Amniotic epithelial cell (primary cell): ENCODE measurements at regions not wholly inside any gene's neighbourhood (a gene's known extent, or its start where the extent isn't known, plus 50 kb on each side); places are given as distances from the start of the nearest gene placed in this dataset.
"Not testable (repeated sequence)": the region's sequence is repeated elsewhere in the genome, so short reads cannot be mapped to it uniquely, and the experiment has no call there.

Source experiments
- DNase-seq: peaks from one replicate; pipeline ENCODE4 v3.0.0-alpha.2; 2010; ENCODE audit warnings: low read depth

GRCh38 chr2:193154076-193154475, 959.3 kb upstream of the TMEFF2 start:
- DNase-seq: no peak

DNA sequence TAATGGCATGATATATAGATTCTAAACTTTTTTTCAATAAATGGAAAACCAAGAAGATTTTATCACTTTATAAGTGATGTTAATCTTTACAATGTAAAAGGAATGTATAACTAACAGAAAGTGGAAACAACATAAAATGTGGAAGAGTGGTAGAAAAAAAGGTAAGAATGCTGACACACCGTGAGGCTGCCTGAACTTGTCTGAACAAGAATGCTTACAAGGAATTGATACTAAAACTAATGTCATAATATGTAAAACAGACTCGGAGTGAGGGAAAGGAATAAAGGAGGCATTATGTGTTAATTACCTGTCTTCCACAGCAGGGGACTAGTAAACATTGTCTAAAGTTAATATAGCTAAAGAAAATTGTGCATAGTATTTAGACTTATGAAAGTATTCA, 958.8 kb upstream of the TMEFF2 start:
- DNase-seq: no peak

- DNase-seq: not testable (repeated sequence)
These were observed 947.7 kb upstream of the TMEFF2 start for GRCh38 chr2:193142467-193142866.

DNA sequence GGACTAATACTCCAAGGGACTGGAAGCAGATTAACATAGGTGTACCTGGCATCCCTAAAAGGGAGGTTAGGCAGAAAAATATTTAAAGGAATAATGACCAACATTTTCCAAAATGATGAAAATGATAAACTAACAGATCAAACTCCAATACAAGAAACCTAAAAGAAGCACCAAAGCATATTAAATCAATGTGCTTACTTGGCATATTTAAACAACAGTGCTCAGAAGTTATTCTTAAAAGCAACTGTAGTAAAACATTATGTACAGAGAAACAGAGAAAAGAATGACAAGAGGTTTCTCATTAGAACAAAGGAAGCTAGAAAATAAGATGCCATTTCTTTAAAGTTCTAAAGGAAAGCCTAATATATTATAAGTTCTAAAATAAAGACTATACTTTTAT, 947.3 kb upstream of the TMEFF2 start:
- no peak for DNase-seq

- DNase-seq: not testable (repeated sequence)
These were observed 946.2 kb upstream of the TMEFF2 start for GRCh38 chr2:193140895-193141294.

DNA sequence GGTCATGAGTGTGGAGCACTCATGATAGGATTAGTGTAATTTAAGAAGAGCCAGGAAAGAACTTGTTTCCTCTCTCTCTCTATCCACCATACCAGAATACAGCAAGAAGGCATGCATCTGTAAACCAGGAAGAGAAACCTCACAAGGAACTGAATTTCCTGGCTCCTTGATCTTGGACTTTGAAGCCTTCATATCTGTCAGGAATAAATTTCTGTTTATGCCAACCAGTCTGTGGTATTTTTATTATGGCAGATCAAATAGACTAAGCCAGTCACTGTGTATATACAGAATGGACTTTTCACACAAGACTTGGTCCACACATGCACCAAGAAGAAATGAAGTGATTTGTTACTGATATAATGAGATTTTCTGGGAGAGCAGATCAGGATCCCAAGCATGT, 930.1 kb upstream of the TMEFF2 start:
- DNase-seq: no peak

- no peak for DNase-seq
These were observed 920.1 kb upstream of the TMEFF2 start for GRCh38 chr2:193114827-193115226.

DNA sequence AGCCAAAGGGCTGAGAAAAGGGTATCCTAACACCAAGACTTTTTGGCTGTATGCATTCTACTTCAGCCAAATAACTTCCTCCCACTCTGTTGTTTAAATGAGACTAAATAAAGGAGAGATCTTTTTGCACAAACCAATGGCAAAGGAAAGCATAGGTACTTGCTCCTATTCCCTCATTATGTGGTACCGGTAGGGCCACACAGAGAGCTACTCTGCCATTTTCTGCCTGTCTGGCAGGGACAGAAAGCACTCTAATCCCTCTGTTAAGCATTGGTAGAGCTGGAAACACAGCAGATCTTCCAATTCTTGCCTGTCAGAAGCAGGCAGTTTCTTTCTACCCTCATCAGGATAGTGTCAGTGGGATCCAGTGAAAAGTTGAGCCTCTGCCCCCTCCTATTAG, 918.3 kb upstream of the TMEFF2 start:
- no peak for DNase-seq

GRCh38 chr2:193103064-193103463, 908.3 kb upstream of the TMEFF2 start:
- no peak for DNase-seq

GRCh38 chr2:193101591-193101990, 906.9 kb upstream of the TMEFF2 start:
- DNase-seq: no peak

DNA sequence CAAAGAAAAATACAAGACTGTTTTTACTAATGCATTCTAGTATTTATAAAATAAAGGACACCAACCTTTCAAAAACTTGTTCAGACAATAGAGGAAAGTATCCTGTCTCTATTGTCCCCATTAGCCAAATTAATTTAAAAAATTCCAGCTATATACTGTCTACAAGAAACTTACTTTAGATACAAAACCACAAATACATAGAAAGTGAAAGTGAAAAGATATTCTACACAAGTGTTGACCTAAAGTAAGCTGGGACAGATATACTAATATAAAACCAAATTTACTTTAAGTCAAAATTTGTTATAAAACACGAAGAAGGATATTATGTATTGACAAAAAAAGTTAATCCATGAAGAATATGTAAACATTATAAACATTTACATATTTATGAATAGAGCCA, 893.3 kb upstream of the TMEFF2 start:
- no peak for DNase-seq

DNA sequence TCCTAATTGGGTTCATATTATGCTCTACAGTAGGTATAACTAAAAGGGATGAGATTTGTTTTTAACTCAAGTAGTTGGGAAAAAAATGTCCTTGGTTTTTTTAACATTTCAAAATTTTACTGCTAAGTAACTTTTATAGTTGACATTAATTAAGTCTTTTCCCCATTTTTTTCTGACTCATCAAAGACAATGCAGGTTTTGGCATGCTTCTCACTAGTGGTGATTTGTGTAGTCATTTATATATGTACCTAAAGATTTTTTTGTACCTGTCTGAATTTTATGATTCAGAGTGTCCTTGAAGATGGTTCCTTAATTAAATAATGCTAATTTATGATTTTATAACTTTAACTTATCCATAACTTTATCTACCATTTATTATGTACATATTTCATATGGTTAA, 882.3 kb upstream of the TMEFF2 start:
- DNase-seq: no peak

- no peak for DNase-seq
These were observed 880.2 kb upstream of the TMEFF2 start for GRCh38 chr2:193074933-193075332.

GRCh38 chr2:193072647-193073046, 877.9 kb upstream of the TMEFF2 start:
- DNase-seq: no peak

DNA sequence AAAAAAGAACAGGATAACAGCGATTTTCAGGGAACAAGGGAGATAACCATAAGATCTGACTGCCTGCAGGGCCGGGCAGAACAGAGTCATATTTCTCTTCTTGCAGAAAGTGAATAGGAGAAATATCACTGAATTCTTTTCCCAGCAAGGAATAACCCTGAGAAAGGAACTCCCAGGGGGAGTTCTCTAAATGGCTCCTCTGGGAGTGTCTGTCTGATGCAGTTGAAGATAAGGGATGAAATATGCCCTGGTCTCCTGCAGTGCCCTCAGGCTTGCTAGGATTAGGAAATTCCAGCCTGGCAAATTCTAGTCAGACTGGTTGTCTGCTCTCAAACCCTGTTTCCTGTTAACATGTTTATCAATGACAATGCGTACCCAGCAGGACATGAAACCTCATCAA, 830.8 kb upstream of the TMEFF2 start:
- DNase-seq: not testable (repeated sequence)

DNA sequence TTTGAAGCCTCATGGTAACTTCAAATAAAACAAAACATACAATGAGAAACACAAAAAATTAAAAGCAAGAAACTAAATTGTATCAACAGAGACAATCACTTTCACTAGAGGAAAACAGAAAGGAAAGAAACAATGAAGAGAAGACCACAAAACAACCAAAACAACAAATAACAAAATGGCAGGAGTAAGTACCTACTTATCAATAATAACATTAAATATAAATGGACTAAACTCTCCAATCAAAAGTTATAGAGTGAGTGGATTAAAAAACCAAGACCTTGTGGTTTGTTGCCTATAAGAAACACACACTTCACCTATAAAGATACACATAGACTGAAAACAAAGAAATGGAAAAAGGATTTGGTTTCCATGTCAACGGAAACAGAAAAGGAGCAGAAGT, 830.1 kb upstream of the TMEFF2 start:
- DNase-seq: no peak

- DNase-seq: no peak
These were observed 817.1 kb upstream of the TMEFF2 start for GRCh38 chr2:193011870-193012269.

DNA sequence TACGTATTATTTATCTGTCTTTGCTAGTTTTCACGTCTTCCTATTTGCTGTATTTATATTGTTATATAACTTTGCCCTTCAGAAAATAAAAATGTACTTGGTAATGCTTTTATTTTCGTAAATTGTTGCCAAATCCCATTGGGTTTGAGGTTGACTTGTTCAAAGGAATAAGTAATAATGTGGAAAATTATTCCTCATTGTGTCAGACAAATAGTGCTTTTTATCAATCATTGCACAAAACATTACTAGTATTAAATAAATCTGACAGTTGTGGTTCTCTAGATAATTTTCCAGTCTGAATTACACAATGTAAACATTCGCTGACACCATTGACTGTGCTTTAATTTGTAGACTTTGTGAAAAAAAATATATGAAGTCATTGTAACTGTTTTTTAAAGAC, 798.3 kb upstream of the TMEFF2 start:
- DNase-seq: no peak

DNA sequence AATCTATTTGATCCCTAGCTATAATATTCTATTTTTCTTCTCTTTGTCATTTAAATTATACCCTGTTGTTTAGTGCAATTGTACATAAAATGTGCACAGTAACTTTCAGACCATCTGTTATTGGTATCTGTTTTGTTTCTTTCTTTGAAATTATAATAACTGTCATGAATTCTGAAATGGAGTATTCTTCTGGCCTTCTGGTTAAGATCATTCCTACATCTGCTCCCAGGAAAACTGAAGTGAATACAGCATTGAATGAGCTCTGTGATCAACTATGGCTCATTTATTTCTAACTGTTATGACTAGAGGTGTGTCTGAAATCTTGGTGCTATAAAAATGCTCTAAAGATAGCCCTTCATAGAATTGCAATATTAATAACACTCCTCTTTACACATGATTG, 788.4 kb upstream of the TMEFF2 start:
- DNase-seq: no peak

DNA sequence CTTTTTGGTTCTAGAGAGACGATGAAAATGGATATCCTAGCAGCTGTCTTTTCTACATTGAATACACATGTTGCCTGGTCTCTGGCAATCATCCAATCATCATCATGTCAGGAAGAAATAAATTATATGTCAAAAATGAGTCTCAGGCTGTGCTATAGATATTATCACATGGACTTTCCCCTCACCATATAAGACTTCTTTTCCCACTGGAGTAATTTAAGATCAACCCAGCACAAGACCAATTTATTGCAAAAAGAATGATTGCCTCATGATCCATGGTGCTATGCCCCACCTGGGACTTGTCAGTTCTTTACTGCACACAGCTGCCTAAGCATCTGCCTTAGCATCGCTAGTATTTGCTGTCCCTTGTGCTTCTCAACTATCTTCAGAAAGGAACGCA, 783.7 kb upstream of the TMEFF2 start:
- no peak for DNase-seq

GRCh38 chr2:192971981-192972380, 777.2 kb upstream of the TMEFF2 start:
- no peak for DNase-seq

DNA sequence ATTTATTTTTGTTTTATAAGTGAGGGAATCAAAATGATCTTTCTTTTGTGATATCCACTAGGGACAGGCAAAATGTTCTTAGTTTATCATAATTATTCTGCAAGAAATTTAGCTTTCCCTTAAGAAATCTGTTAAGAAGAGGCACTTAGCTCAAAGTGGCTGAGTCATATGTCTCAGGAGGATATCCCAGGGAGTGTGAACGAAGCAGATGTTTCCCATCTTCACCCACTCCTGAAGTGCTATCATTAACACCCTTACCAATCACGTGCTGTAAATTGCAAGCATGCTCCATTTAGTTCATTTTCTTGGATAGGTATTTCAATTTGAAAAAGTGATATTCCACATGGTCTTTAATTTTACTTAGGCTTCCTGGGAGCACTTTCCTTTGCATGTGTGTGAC, 774.3 kb upstream of the TMEFF2 start:
- DNase-seq: no peak

DNA sequence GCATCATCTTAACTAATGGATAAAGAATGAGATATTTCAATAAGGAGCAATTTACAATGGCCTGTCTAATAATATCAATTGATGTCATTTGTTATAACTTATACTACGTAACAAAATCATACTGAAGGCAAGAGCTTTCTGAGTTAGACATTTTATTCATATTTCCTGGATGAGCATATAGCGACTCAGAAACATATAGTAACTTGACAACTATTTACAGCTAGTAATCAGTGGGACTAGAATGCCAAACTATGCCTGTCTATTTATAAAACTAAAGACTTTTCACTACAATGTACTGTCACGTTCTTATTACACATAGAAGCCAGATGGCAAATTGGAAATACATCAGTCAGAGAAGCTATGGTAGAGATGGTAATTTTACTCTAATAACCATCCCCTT, 766.2 kb upstream of the TMEFF2 start:
- no peak for DNase-seq

DNA sequence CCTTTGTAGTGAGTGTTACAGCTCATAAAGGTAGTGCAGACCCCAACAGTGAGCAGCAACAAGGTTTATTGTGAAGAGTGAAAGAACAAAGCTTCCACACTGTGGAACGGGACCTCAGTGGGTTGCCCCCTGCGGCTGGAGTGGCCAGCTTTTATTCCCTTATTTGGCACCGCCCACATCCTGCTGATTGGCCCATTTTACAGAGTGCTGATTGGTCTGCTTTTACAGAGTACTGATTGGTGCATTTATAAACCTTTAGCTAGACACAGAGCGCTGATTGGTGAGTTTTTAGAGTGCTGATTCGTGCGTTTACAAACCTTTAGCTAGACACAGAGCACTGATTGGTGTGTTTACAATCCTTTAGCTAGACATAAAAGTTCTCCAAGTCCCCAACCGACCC, 763.9 kb upstream of the TMEFF2 start:
- not testable (repeated sequence) for DNase-seq

DNA sequence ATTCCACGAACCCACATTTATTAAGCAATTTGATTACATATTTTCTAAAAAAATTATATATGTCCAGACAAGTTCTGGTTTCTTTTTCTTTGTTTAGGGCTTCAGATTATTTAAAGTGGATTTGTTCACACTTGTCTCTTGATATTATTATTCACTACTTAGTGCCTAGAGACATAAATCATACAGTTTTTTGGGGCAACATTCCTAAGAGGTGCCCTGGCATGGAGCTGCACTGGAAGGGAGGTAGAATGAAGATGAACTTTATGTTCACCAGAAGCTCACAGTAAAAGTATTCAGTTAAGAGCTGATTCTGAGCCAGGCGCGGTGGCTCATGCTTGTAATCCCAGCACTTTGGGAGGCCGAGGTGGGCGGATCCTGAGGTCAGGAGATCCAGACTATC, 762.7 kb upstream of the TMEFF2 start:
- DNase-seq: no peak
